AG04450 (cell line): ENCODE measurements at regions not wholly inside any gene's neighbourhood (a gene's known extent, or its start where the extent isn't known, plus 50 kb on each side); places are given as distances from the start of the nearest gene placed in this dataset.

ENCODE experiments used
- CTCF ChIA-PET: fragments of 300-600, 350-600 bp; formaldehyde crosslinking; extraction: SDS; loops from one replicate; lab custom pipeline; 2022; ENCODE audit warnings: antibody characterized with exemption, inconsistent platforms; lab: Charles Lee
- POLR2A ChIA-PET: fragments of 350-600 bp; formaldehyde crosslinking; extraction: SDS; loops from one replicate; lab custom pipeline; 2021; ENCODE audit warnings: antibody characterized with exemption, inconsistent platforms; lab: Yijun Ruan, JAX
- DNase-seq: peaks from one replicate; pipeline ENCODE4 v3.0.0-alpha.2; 2011; ENCODE audit warnings: low read depth, low spot score
- H3K27ac ChIP-seq: one replicate; pipeline ENCODE4 v1.5.1; 2012; ENCODE audit warnings: low read depth, low read length, control low read depth
- H3K27me3 ChIP-seq: one replicate; pipeline ENCODE4 v1.6.0; 2012; ENCODE audit warnings: low read length; ENCODE audit not compliant: control insufficient read depth, insufficient read depth
- H3K4me3 ChIP-seq: 2 replicates; pipeline ENCODE4 v1.5.1; 2011; ENCODE audit warnings: mild to moderate bottlenecking, low read depth, low read length, control low read depth
- H3K9me3 ChIP-seq: 2 replicates; pipeline ENCODE4 v1.5.1; 2012; ENCODE audit warnings: low read length; ENCODE audit not compliant: control insufficient read depth, insufficient read depth
- CTCF ChIP-seq: IDR thresholded peaks from 2 replicates; pipeline ENCODE4 v1.5.1; 2011; ENCODE audit warnings: low read depth, low read length, control low read depth, inconsistent platforms

GRCh38 chr5:51201708-51202107 is 181.5 kb upstream of the ISL1 start:
- POLR2A ChIA-PET = no interaction called here
- 0 out of 2 replicates have a peak, but pooled peaks cover 2% of the 10 kb centered on the region for H3K9me3 ChIP-seq
- TF ChIP-seq CTCF = no peak
- no peak overlapping the region for H3K4me3 ChIP-seq
- no peaks in the 10 kb centered on the region for H3K27me3 ChIP-seq
- CTCF ChIA-PET = no interaction called here
- no peak overlapping the region for H3K27ac ChIP-seq
- no peak for DNase-seq

- Histone ChIP-seq H3K9me3 (0 out of 2 replicates have a peak, but pooled peaks cover 2% of the 10 kb centered on the region), H3K27ac (no peak overlapping the region), H3K4me3 (no peak overlapping the region), H3K27me3 (no peaks in the 10 kb centered on the region)
- ChIA-PET CTCF (no interaction called here), POLR2A (no interaction called here)
- no peak for TF ChIP-seq CTCF
- no peak for DNase-seq
Measured at GRCh38 chr5:51202161-51202560, 181.1 kb upstream of the ISL1 start.

GRCh38 chr5:51203598-51203997 is 179.7 kb upstream of the ISL1 start:
- no peak overlapping the region for H3K27ac ChIP-seq
- TF ChIP-seq CTCF = no peak
- no peak overlapping the region for H3K4me3 ChIP-seq
- no peak for DNase-seq
- ChIA-PET CTCF (no interaction called here), POLR2A (no interaction called here)
- H3K27me3 ChIP-seq = no peaks in the 10 kb centered on the region
- H3K9me3 ChIP-seq = 0 out of 2 replicates have a peak, but pooled peaks cover 2% of the 10 kb centered on the region

GRCh38 chr5:51208296-51208695 is 175.0 kb upstream of the ISL1 start:
- Histone ChIP-seq H3K27ac (no peak overlapping the region), H3K9me3 (peaks cover 3% of the 10 kb centered on the region; the same call in 1 of the 2 replicates), H3K27me3 (no peaks in the 10 kb centered on the region), H3K4me3 (no peak overlapping the region)
- DNase-seq = no peak
- CTCF ChIA-PET = no interaction called here
- POLR2A ChIA-PET = no interaction called here
- TF ChIP-seq CTCF = no peak

GRCh38 chr5:51214746-51215145 is 168.5 kb upstream of the ISL1 start:
- POLR2A ChIA-PET = no interaction called here

More at GRCh38 chr5:51214746-51215145, 168.5 kb upstream of the ISL1 start:
- H3K4me3 ChIP-seq = no peak overlapping the region
- CTCF ChIA-PET = no interaction called here
- H3K9me3 ChIP-seq = peaks cover 3% of the 10 kb centered on the region; the same call in 1 of the 2 replicates
- TF ChIP-seq CTCF = no peak
- H3K27me3 ChIP-seq = no peaks in the 10 kb centered on the region
- no peak overlapping the region for H3K27ac ChIP-seq
- DNase-seq = no peak
